ENCODE measurements at regions not wholly inside any gene's neighbourhood (a gene's known extent, or its start where the extent isn't known, plus 50 kb on each side); places are given as distances from the start of the nearest gene placed in this dataset.
A peak's percentile ranks its signal among the peaks of the same experiment; 100 is the strongest.

DNA sequence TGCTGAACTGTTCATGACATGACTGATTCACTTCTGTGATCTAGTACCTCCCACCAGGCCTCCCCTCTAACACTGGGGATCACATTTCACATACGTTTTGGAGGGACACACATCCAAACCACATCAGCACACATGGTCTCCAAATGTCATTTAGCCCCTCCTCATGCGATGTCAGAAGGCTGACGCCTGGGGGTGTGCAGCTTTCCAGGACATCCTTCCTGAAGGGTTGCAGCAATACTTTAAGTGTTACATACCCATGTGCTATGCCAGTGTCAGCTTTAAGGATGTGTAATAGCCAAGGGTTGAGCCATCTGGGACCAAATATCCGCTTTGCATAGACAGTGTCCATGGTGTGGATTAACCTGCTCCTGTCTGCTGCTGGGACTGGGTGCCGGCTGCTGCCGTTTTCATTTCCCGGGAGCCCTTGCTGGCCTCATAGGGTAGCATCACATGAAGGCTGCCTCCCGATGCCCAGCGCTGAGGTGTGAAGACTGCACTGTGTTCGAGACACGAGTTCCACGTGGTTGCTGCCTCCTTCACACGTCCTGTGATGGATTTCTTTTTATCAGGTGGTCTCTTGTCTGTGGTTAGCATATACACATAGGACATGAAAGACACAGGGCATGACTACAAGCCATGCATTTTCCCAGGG is 219.0 kb downstream of the THBS2 start:
- peak overlapping the region; percentile 41 for H3K4me3 ChIP-seq (ENCODE audit: low read depth, low read length)
- TF ChIP-seq, protein P1, sequence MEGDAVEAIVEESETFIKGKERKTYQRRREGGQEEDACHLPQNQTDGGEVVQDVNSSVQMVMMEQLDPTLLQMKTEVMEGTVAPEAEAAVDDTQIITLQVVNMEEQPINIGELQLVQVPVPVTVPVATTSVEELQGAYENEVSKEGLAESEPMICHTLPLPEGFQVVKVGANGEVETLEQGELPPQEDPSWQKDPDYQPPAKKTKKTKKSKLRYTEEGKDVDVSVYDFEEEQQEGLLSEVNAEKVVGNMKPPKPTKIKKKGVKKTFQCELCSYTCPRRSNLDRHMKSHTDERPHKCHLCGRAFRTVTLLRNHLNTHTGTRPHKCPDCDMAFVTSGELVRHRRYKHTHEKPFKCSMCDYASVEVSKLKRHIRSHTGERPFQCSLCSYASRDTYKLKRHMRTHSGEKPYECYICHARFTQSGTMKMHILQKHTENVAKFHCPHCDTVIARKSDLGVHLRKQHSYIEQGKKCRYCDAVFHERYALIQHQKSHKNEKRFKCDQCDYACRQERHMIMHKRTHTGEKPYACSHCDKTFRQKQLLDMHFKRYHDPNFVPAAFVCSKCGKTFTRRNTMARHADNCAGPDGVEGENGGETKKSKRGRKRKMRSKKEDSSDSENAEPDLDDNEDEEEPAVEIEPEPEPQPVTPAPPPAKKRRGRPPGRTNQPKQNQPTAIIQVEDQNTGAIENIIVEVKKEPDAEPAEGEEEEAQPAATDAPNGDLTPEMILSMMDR (IDR thresholded peaks at IDR 0.05; ENCODE audit: insufficient read depth, low read length, missing control alignments) = no peak
- ChIA-PET CTCF (interaction anchor here (0.8 to 1.5 kb wide), 3 partner anchors 10 to 16 kb away, joined by 3 to 6 read pairs (median 4); no protein-coding TSS in a partner anchor), POLR2A (interaction anchor here (0.6 kb wide), 1 partner anchor 584 kb away, joined by 3 read pairs; no protein-coding TSS in a partner anchor)
- DNase-seq (ENCODE audit: low read depth, low spot score) = no peak

DNA sequence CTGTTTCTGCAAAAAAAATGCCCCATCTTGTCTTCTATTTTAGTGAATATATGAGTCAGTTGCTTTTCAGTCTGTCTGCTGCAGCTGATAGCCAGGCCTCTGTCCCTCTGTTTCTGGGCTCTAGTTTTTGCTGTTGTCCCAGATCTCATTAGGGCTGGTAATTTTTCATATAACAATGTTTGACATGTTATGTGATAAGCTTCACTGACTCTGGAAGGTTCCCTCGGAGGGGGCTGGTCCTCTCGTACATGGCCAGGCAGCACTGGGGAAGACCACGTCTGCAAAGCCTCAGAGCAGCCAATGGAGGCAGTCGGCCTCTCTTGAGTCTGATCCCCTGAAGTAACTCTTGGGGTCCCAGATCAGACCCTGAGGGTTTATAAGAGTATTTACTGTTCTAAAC is 223.8 kb downstream of the THBS2 start:
- DNase-seq (ENCODE audit: low read depth, low spot score) = no peak
- H3K4me3 ChIP-seq (ENCODE audit: low read depth, low read length) = no peak overlapping the region
- TF ChIP-seq, protein P1 (IDR thresholded peaks at IDR 0.05; ENCODE audit: insufficient read depth, low read length, missing control alignments) = no peak
- ChIA-PET CTCF (no interaction called here), POLR2A (no interaction called here)

DNA sequence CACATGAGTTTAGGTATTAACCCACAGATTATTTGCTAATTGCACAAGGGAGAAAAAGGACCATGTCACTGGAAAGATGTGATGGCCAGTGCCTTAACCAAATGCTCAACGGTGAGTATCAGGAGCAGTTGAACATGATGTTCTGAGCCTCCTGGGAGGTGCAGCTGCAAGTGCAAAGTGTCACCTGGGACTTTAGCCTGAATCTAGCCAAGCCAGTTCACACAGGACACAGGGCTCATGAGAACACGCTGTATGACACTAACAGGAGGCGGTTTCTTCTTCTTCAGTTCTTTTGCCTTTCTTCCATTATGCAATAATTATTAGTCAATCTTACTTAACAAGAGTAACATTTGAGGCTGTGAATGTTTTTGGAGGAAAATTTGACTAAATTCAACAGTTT is 225.3 kb downstream of the THBS2 start:
- DNase-seq (ENCODE audit: low read depth, low spot score) = no peak
- ChIA-PET CTCF (interaction anchor here (0.7 to 1.1 kb wide), 2 partner anchors 10 to 71 kb away, joined by 3 read pairs; no protein-coding TSS in a partner anchor), POLR2A (no interaction called here)
- H3K4me3 ChIP-seq (ENCODE audit: low read depth, low read length) = no peak overlapping the region
- TF ChIP-seq, protein P1 (IDR thresholded peaks at IDR 0.05; ENCODE audit: insufficient read depth, low read length, missing control alignments) = no peak

DNA sequence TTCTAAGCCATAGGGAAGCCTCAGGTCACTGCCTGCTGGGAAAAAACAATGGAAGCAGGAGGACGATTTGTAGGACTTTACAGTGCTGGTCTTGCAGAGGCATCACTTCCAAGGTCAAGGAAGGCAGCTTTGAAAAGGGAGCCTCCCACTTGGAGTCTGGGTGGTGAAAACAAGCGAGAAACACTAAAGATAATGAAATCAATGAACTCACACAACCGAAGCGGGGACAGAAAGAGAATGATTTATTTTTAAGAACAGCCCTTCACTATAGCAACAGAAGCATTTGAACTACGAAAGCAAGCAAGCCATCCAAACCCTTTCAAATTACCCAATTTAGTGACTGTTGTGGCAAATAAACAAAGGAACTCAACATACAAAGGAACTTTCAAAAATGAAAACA is 227.5 kb downstream of the THBS2 start:
- no peak for DNase-seq (ENCODE audit: low read depth, low spot score)
- TF ChIP-seq, protein P1 (IDR thresholded peaks at IDR 0.05; ENCODE audit: insufficient read depth, low read length, missing control alignments) = no peak
- ChIA-PET CTCF (no interaction called here), POLR2A (no interaction called here)
- no peak overlapping the region for H3K4me3 ChIP-seq (ENCODE audit: low read depth, low read length)

DNA sequence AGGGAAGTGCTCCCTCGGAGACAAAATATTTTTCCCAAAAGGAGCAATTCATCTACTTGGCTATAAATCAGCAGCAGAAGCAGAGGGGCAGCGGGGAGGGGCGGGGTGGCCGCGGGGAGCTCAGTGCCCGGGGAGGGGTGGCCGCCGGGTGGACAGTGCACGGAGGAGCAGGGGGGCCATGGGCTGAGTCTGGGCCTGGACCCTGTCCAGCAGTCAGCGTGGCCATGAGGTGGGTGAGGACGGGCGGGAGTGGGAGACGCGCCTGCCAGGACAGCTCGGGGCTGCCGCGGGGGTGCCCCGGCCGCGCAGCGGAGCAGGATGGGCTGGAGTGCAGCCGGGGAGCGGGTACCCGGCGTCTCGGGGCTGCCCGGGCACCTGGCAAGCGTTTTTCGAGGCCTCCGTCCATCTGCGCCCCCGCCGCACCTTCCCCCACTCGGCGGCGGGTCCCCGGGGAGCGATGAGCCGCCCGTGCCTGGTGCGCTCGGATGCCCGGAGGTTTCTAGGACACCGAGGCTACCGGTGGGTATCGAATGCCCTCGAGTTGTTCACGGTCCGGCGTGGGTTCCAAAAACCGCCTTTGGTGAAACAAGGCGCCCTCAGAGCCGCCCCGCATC is 229.5 kb downstream of the THBS2 start:
- ChIA-PET POLR2A (no interaction called here), CTCF (no interaction called here)
- DNase-seq (ENCODE audit: low read depth, low spot score) = no peak
- no peak overlapping the region for H3K4me3 ChIP-seq (ENCODE audit: low read depth, low read length)
- TF ChIP-seq, protein P1 (IDR thresholded peaks at IDR 0.05; ENCODE audit: insufficient read depth, low read length, missing control alignments) = no peak

DNA sequence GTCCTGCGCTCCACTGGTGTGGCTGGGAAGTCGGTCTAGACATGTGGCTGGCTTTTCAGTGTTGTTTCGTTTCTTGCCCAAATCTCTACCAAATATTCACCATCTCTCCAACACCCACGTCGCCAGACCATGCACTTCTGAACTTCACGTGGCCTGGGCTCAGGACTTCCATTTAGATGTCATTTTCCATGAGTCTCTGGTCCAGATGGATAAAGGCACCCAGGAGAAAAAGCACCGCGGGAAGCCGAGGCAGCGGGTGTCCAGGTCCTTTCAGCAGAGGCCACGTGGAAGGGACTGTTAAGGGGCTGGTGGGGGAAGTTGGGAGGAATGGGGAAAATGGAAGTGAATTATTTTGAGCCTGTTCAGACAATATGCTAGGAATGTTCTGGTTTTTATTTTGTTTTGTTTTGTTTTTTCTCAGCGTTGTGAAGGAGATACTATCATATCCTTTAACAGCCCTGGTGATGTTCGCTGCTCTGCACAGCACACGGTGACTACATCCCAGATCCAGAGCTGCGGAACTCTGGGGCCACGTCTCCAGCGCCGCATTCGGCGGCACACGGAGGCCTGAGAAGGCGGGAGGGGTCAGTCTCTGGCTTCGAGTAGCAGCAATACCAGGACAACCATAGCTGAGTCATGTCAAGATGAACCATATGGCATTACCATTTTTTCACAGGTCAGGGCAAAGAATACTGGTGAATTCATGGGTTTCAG is 230.3 kb downstream of the THBS2 start:
- H3K4me3 ChIP-seq (ENCODE audit: low read depth, low read length) = no peak overlapping the region
- ChIA-PET CTCF (no interaction called here), POLR2A (no interaction called here)
- TF ChIP-seq, protein P1 (IDR thresholded peaks at IDR 0.05; ENCODE audit: insufficient read depth, low read length, missing control alignments) = no peak
- DNase-seq (ENCODE audit: low read depth, low spot score) = no peak

Data from AG04449 (cell line).